GM23338 (cell line): ENCODE measurements at regions not wholly inside any gene's neighbourhood (a gene's known extent, or its start where the extent isn't known, plus 50 kb on each side); places are given as distances from the start of the nearest gene placed in this dataset.

ENCODE experiments used
- ATAC-seq: fragments of 200-7000 bp; cut with Tn5 transposase; 3 replicates; pipeline ENCODE4 v1.9.1; 2020
- DNase-seq: peaks from one replicate; pipeline ENCODE4 v3.0.0-alpha.2; 2015; ENCODE audit warnings: low spot score
- H2AFZ ChIP-seq: fragments of 200-600 bp; sonication (generic); 2 replicates; pipeline ENCODE4 v1.8.0; 2016; ENCODE audit warnings: antibody characterized with exemption, mild to moderate bottlenecking, moderate library complexity
- H3F3A ChIP-seq: fragments of 200-600 bp; sonication (generic); replicated peaks from 2 replicates; pipeline ENCODE4 v1.8.0; 2017; ENCODE audit warnings: antibody characterized with exemption, mixed run types, low read depth
- H3K27ac ChIP-seq: fragments of 200-600 bp; sonication (generic); 2 replicates; pipeline ENCODE4 v1.6.1; 2016; ENCODE audit warnings: low read depth
- H3K27me3 ChIP-seq: fragments of 200-600 bp; sonication (generic); 2 replicates; pipeline ENCODE4 v1.8.0; 2016; ENCODE audit warnings: mild to moderate bottlenecking, mixed run types, moderate library complexity; ENCODE audit not compliant: insufficient read depth
- H3K36me3 ChIP-seq: fragments of 200-600 bp; sonication (generic); 2 replicates; pipeline ENCODE4 v1.8.0; 2016; ENCODE audit warnings: mild to moderate bottlenecking; ENCODE audit not compliant: insufficient read depth
- H3K4me1 ChIP-seq: fragments of 200-600 bp; sonication (generic); 2 replicates; pipeline ENCODE4 v1.8.0; 2016; ENCODE audit warnings: mild to moderate bottlenecking, moderate library complexity; ENCODE audit not compliant: insufficient read depth
- H3K4me2 ChIP-seq: fragments of 200-600 bp; sonication (generic); 2 replicates; pipeline ENCODE4 v1.7.1; 2017; ENCODE audit warnings: mixed run types
- H3K4me3 ChIP-seq: fragments of 200-600 bp; sonication (generic); 2 replicates; pipeline ENCODE4 v1.6.1; 2016; ENCODE audit warnings: mixed run types
- H3K79me2 ChIP-seq: fragments of 200-600 bp; sonication (generic); replicated peaks from 2 replicates; pipeline ENCODE4 v1.8.0; 2017; ENCODE audit warnings: mild to moderate bottlenecking; ENCODE audit not compliant: insufficient read depth
- H3K9me2 ChIP-seq: fragments of 200-600 bp; sonication (generic); 2 replicates; pipeline ENCODE4 v1.8.0; 2017; ENCODE audit not compliant: insufficient read depth
- H4K20me1 ChIP-seq: fragments of 200-600 bp; sonication (generic); replicated peaks from 2 replicates; pipeline ENCODE4 v1.8.0; 2017; ENCODE audit warnings: mild to moderate bottlenecking; ENCODE audit not compliant: insufficient read depth
- H3K27ac Mint-ChIP-seq: 2 replicates; pipeline ENCODE4 v1.8.0; 2020; ENCODE audit warnings: inconsistent platforms, mild to moderate bottlenecking, moderate library complexity, mixed read lengths
- H3K27me3 Mint-ChIP-seq: 3 replicates; pipeline ENCODE4 v1.8.0; 2022; ENCODE audit warnings: low read depth, mild to moderate bottlenecking, moderate library complexity, mixed read lengths, inconsistent platforms; ENCODE audit not compliant: insufficient read depth, poor library complexity
- H3K36me3 Mint-ChIP-seq: 3 replicates; pipeline ENCODE4 v1.8.0; 2021; ENCODE audit warnings: low read depth, mild to moderate bottlenecking, inconsistent platforms, moderate library complexity, mixed read lengths
- H3K4me1 Mint-ChIP-seq: 3 replicates; pipeline ENCODE4 v1.8.0; 2020; ENCODE audit warnings: mild to moderate bottlenecking, inconsistent platforms, mixed read lengths
- H3K4me3 Mint-ChIP-seq: 3 replicates; pipeline ENCODE4 v1.8.0; 2021; ENCODE audit warnings: moderate library complexity, mild to moderate bottlenecking, inconsistent platforms, mixed read lengths
- H3K9me3 Mint-ChIP-seq: 3 replicates; pipeline ENCODE4 v1.8.0; 2020; ENCODE audit warnings: moderate library complexity, mild to moderate bottlenecking, inconsistent platforms, mixed read lengths
- CREB1 ChIP-seq: fragments of 250-450 bp; sonication (Bioruptor Pico); IDR thresholded peaks from 2 replicates; pipeline ENCODE4 v1.5.0; 2020; ENCODE audit warnings: low read depth, mild to moderate bottlenecking, moderate library complexity
- CTCF ChIP-seq, 2 experiments: fragments of 200-600 bp in 1 of 2; sonication (generic) in 1 of 2; conservative IDR thresholded peaks; 2 replicates each; pipeline versions ENCODE4 v1.5.1 to v1.6.1; 2016 to 2017; ENCODE audit warnings: antibody characterized with exemption in 2 of 2, low read depth in 2 of 2, mild to moderate bottlenecking in 2 of 2, moderate library complexity in 1 of 2
- ETS1 ChIP-seq: IDR thresholded peaks from 2 replicates; pipeline ENCODE4 v1.6.1; 2016; ENCODE audit warnings: antibody characterized with exemption
- EZH2phosphoT487 ChIP-seq: fragments of 200-600 bp; sonication (generic); IDR thresholded peaks from one replicate; pipeline ENCODE4 v1.8.1; 2018; ENCODE audit warnings: antibody characterized with exemption; ENCODE audit not compliant: unreplicated experiment
- JUNB ChIP-seq: IDR thresholded peaks from one replicate; pipeline ENCODE4 v1.6.1; 2016; ENCODE audit warnings: antibody characterized with exemption; ENCODE audit not compliant: unreplicated experiment
- NANOG ChIP-seq: IDR thresholded peaks from 2 replicates; pipeline ENCODE4 v1.6.1; 2016; ENCODE audit warnings: antibody characterized with exemption, borderline replicate concordance
- REST ChIP-seq: IDR thresholded peaks from one replicate; pipeline ENCODE4 v1.6.1; 2018; ENCODE audit warnings: antibody characterized with exemption; ENCODE audit not compliant: unreplicated experiment
- ZNF114 ChIP-seq: fragments of 250-450 bp; sonication (Bioruptor Pico); IDR thresholded peaks from 2 replicates; pipeline ENCODE4 v1.5.0; 2020; ENCODE audit warnings: mild to moderate bottlenecking, moderate library complexity
- ZNF331 ChIP-seq: fragments of 250-450 bp; sonication (Bioruptor Pico); IDR thresholded peaks from 2 replicates; pipeline ENCODE4 v1.5.0; 2020; ENCODE audit warnings: low read depth, mild to moderate bottlenecking, moderate library complexity
- ZNF462 ChIP-seq: fragments of 250-450 bp; sonication (Bioruptor Pico); IDR thresholded peaks from 2 replicates; pipeline ENCODE4 v1.5.0; 2020; ENCODE audit warnings: mild to moderate bottlenecking, moderate library complexity

GRCh38 chr12:19740472-19741131 lies 301.3 kb downstream of the AEBP2 start:
- no peak overlapping the region for H3K27ac Mint-ChIP-seq
- H2AFZ ChIP-seq: no peak overlapping the region; the same call in 1 of the 2 replicates
- ATAC-seq: no peak

More at GRCh38 chr12:19740472-19741131, 301.3 kb downstream of the AEBP2 start:
- Mint-ChIP-seq H3K4me3 (no peak overlapping the region), H3K4me1 (no peaks in the 10 kb centered on the region), H3K36me3 (peaks cover 3% of the 10 kb centered on the region; the same call in 1 of the 3 replicates), H3K9me3 (peaks cover 4% of the 10 kb centered on the region; the same call in 2 of the 3 replicates), H3K27me3 (no peaks in the 10 kb centered on the region)
- Histone ChIP-seq H3K9me2 (peaks cover 6% of the 10 kb centered on the region; the same call in 1 of the 2 replicates), H3K79me2 (no peaks in the 10 kb centered on the region), H3K4me1 (no peaks in the 10 kb centered on the region), H3K27me3 (no peaks in the 10 kb centered on the region), H4K20me1 (no peaks in the 10 kb centered on the region), H3K4me2 (no peak overlapping the region), H3F3A (no peaks in the 10 kb centered on the region), H3K36me3 (no peaks in the 10 kb centered on the region), H3K27ac (no peak overlapping the region), H3K4me3 (no peak overlapping the region)
- no peak for TF ChIP-seq ZNF462 (CRISPR knock-in tag)
- TF ChIP-seq EZH2phosphoT487: no peak
- TF ChIP-seq ZNF114 (CRISPR knock-in tag): no peak
- TF ChIP-seq NANOG: no peak
- TF ChIP-seq REST: no peak
- no peak for TF ChIP-seq JUNB
- TF ChIP-seq ETS1: no peak
- no peak for TF ChIP-seq CTCF (conservative IDR thresholded peaks at IDR 0.05; ENCODE audit: low read depth in 2 of 2)
- no peak for TF ChIP-seq ZNF331 (CRISPR knock-in tag)
- no peak for TF ChIP-seq CREB1 (CRISPR knock-in tag)
- DNase-seq: no peak
